Spleen (tissue), 7 donors: ENCODE measurements at regions not wholly inside any gene's neighbourhood (a gene's known extent, or its start where the extent isn't known, plus 50 kb on each side); places are given as distances from the start of the nearest gene placed in this dataset.

Experiments
- CTCF ChIP-seq, 11 experiments: fragments of 200-600 bp in 7 of 11; fragments of 450-650 bp in 4 of 11; sonication (generic) in 4 of 11; IDR thresholded peaks in 8 of 11; conservative IDR thresholded peaks in 3 of 11; 1 replicate in 7 of 11; 2 replicates in 4 of 11; pipeline versions ENCODE4 v1.4.0 to v1.8.0; 2016 to 2021; ENCODE audit warnings: antibody characterized with exemption in 11 of 11, inconsistent platforms in 4 of 11, mild to moderate bottlenecking in 1 of 11
- POLR2A ChIP-seq, 3 donors: fragments of 450-650 bp; IDR thresholded peaks; one replicate each; pipeline ENCODE4 v1.5.1; 2017; ENCODE audit warnings: antibody characterized with exemption in 3 of 3, mild to moderate bottlenecking in 1 of 3
- donor health status: DM: no; HTN: no; CAD: no; lungs with moderate emphysema.
- donor health status: DM: no; HTN: no; CAD: no.
- donor health status: DM: no; HTN: no; CAD: no.

GRCh38 chr12:111215881-111216280 lies 153.0 kb downstream of the PHETA1 start:
- no peak for TF ChIP-seq POLR2A (IDR thresholded peaks at IDR 0.05)
- no peak for TF ChIP-seq CTCF (IDR thresholded peaks at IDR 0.05 in 8 of 11, conservative IDR thresholded peaks at IDR 0.05 in 3 of 11)
